Neural cell (in vitro differentiated cells): ENCODE measurements at regions not wholly inside any gene's neighbourhood (a gene's known extent, or its start where the extent isn't known, plus 50 kb on each side); places are given as distances from the start of the nearest gene placed in this dataset.

ENCODE experiments used
- CTCF ChIP-seq: fragments of 450-650 bp; IDR thresholded peaks from 2 replicates; pipeline ENCODE4 v1.5.1; 2014; ENCODE audit warnings: antibody characterized with exemption, mild to moderate bottlenecking, moderate library complexity; ENCODE audit not compliant: poor library complexity, severe bottlenecking
- EP300 ChIP-seq: fragments of 450-650 bp; conservative IDR thresholded peaks from 2 replicates; pipeline ENCODE4 v1.6.1; 2014; ENCODE audit warnings: antibody characterized with exemption, mild to moderate bottlenecking, moderate library complexity; ENCODE audit not compliant: poor library complexity, severe bottlenecking
- POLR2AphosphoS5 ChIP-seq: IDR thresholded peaks from 2 replicates; pipeline ENCODE4 v1.6.1; 2012
- RAD21 ChIP-seq: fragments of 450-650 bp; conservative IDR thresholded peaks from 2 replicates; pipeline ENCODE4 v1.6.1; 2014; ENCODE audit warnings: antibody characterized with exemption, mild to moderate bottlenecking, moderate library complexity

DNA sequence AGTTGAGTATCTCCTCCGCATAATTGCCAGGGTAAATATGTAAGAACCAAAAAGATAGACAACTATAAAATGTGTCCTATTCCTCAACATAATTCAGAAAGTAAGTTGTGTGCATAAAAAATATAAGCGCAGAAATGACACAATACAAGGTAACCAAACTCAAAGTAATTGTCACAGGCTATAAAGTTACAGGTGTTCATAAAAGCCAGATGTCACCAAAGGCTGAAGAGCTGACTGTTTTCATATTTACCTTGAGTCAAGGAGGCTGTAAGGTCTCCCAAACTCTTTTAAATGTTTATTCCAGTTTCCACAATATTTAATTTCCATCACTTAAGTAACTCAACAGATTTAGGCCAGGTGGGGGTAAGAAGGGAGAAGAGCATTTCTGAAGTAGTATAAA lies 192.2 kb upstream of the MARCKS start:
- TF ChIP-seq RAD21 (no peak), CTCF (no peak), POLR2AphosphoS5 (no peak), EP300 (no peak)
